ENCODE measurements at regions not wholly inside any gene's neighbourhood (a gene's known extent, or its start where the extent isn't known, plus 50 kb on each side); places are given as distances from the start of the nearest gene placed in this dataset.
A peak's percentile ranks its signal among the peaks of the same experiment; 100 is the strongest.

GRCh38 chr1:195577748-195578147, 1030.5 kb downstream of the KCNT2 start:
- ATAC-seq (peak; percentile 59; the same call in 2 of the 3 replicates), FAIRE-seq (no peak), DNase-seq (ENCODE audit: extremely low read depth in 1 of 4, low spot score in 3 of 4) (peak in 1 of 4 experiments; percentile 43)
- 3% methylated on average over 2 of the region's 2 CpGs for WGBS (ENCODE audit: insufficient coverage, low coverage, missing lambda C conversion rate)
- Histone ChIP-seq H3K9me3 (replicated peaks; ENCODE audit: control insufficient read depth, insufficient read depth, low read depth, low read length) (no peaks in the 10 kb centered on the region; the same call in 1 of the 2 replicates), H3K36me3 (ENCODE audit: control insufficient read depth, insufficient read depth, low read length) (no peaks in the 10 kb centered on the region), H3K27me3 (ENCODE audit: control insufficient read depth in 2 of 2, insufficient read depth in 2 of 2, low read length in 2 of 2) (no peaks in the 10 kb centered on the region), H2AFZ (ENCODE audit: low read depth, low read length) (no peak overlapping the region), H3K4me1 (replicated peaks in 1 of 2; ENCODE audit: control insufficient read depth in 2 of 2, insufficient read depth in 2 of 2, low read length in 2 of 2) (no peaks in the 10 kb centered on the region), H3K9me1 (ENCODE audit: control insufficient read depth, insufficient read depth, low read length) (no peaks in the 10 kb centered on the region), H3K4me2 (ENCODE audit: insufficient read depth, low read length) (no peak overlapping the region), H3K4me3 (no peak overlapping the region), H3K79me2 (ENCODE audit: control insufficient read depth, insufficient read depth, low read length) (no peaks in the 10 kb centered on the region), H3K27ac (ENCODE audit: extremely low read depth, low read depth, low read length) (no peak overlapping the region; the same call in 2 of the 3 replicates), H4K20me1 (replicated peaks; ENCODE audit: control insufficient read depth, insufficient read depth, low read length) (no peaks in the 10 kb centered on the region), H3K9ac (ENCODE audit: insufficient read depth in 1 of 2, low read depth in 2 of 2, low read length in 2 of 2) (no peak overlapping the region)
- POLR2A ChIA-PET, result no interaction called here
- CTCF ChIA-PET (ENCODE audit: low intra/inter-chr PET ratio), result no interaction called here
- BruUV-seq (replicated peaks), result no TSS peak
- in situ Hi-C loops (cut with MboI), result no loop called here
- TF ChIP-seq CBFA2T2 (conservative IDR thresholded peaks at IDR 0.05) (0 out of 2 replicates have a peak, but pooled peaks have one; percentile 20), CBFA2T3 (IDR thresholded peaks at IDR 0.05) (peak; percentile 50; the same call in 1 of the 2 replicates), EWSR1 (IDR thresholded peaks at IDR 0.05; ENCODE audit: borderline replicate concordance, low read depth, partially characterized antibody) (no peak), TCF3 (CRISPR knock-in tag; IDR thresholded peaks at IDR 0.05) (peak; percentile 76), TAL1 (IDR thresholded peaks at IDR 0.05) (peak; percentile 20; the same call in 1 of the 2 replicates), MEIS2 (IDR thresholded peaks at IDR 0.05; ENCODE audit: partially characterized antibody) (peak; percentile 10)
- intact Hi-C loops (cut with micrococcal nuclease), result no loop called here

GRCh38 chr1:195576641-195577040, 1031.6 kb downstream of the KCNT2 start:
- H3K9me1 ChIP-seq (ENCODE audit: control insufficient read depth, insufficient read depth, low read length), result no peaks in the 10 kb centered on the region
- ChIA-PET POLR2A (no interaction called here), CTCF (ENCODE audit: low intra/inter-chr PET ratio) (no interaction called here)
- no peak overlapping the region for H3K9ac ChIP-seq (ENCODE audit: insufficient read depth in 1 of 2, low read depth in 2 of 2, low read length in 2 of 2)
- in situ Hi-C loops (cut with MboI), result no loop called here
- H3K4me3 ChIP-seq, result no peak overlapping the region
- no peak for DNase-seq (ENCODE audit: extremely low read depth in 1 of 4, low spot score in 3 of 4)
- no peaks in the 10 kb centered on the region; the same call in 1 of the 2 replicates for H3K9me3 ChIP-seq (replicated peaks; ENCODE audit: control insufficient read depth, insufficient read depth, low read depth, low read length)
- BruUV-seq (replicated peaks), result no TSS peak
- ATAC-seq, result no peak
- TF ChIP-seq SP2 (IDR thresholded peaks at IDR 0.05; ENCODE audit: extremely low read depth, low read depth, low read length, poor library complexity, severe bottlenecking), result no peak
- no peak for TF ChIP-seq HNRNPL (IDR thresholded peaks at IDR 0.05; ENCODE audit: low read depth, low read length)
- no peak for TF ChIP-seq PURB (CRISPR knock-in tag; IDR thresholded peaks at IDR 0.05; ENCODE audit: low read depth)
- TF ChIP-seq TCF3 (CRISPR knock-in tag; IDR thresholded peaks at IDR 0.05), result no peak
- TF ChIP-seq ZC3H11A (IDR thresholded peaks at IDR 0.05; ENCODE audit: low read depth, low read length), result no peak
- TF ChIP-seq SNRNP70 (optimal IDR thresholded peaks at IDR 0.05; ENCODE audit: low read depth, low read length), result no peak
- TF ChIP-seq ARHGAP35 (IDR thresholded peaks at IDR 0.05; ENCODE audit: partially characterized antibody), result no peak
- no peak for TF ChIP-seq CLOCK (CRISPR knock-in tag; IDR thresholded peaks at IDR 0.05; ENCODE audit: borderline replicate concordance)
- no peak overlapping the region for H3K27ac ChIP-seq (ENCODE audit: extremely low read depth, low read depth, low read length)
- H3K4me1 ChIP-seq (replicated peaks in 1 of 2; ENCODE audit: control insufficient read depth in 2 of 2, insufficient read depth in 2 of 2, low read length in 2 of 2), result no peaks in the 10 kb centered on the region
- H3K4me2 ChIP-seq (ENCODE audit: insufficient read depth, low read length), result no peak overlapping the region
- H3K79me2 ChIP-seq (ENCODE audit: control insufficient read depth, insufficient read depth, low read length), result no peaks in the 10 kb centered on the region
- no peaks in the 10 kb centered on the region for H4K20me1 ChIP-seq (replicated peaks; ENCODE audit: control insufficient read depth, insufficient read depth, low read length)
- H3K27me3 ChIP-seq (ENCODE audit: control insufficient read depth in 2 of 2, insufficient read depth in 2 of 2, low read length in 2 of 2), result no peaks in the 10 kb centered on the region
- intact Hi-C loops (cut with micrococcal nuclease), result no loop called here
- no peak overlapping the region for H2AFZ ChIP-seq (ENCODE audit: low read depth, low read length)
- FAIRE-seq, result no peak
- H3K36me3 ChIP-seq (ENCODE audit: control insufficient read depth, insufficient read depth, low read length), result no peaks in the 10 kb centered on the region

Data from K562 (cell line).